ENCODE measurements at regions not wholly inside any gene's neighbourhood (a gene's known extent, or its start where the extent isn't known, plus 50 kb on each side); places are given as distances from the start of the nearest gene placed in this dataset.

- no peaks in the 10 kb centered on the region; the same call in 1 of the 2 replicates for H4K20me1 ChIP-seq (replicated peaks; ENCODE audit: control insufficient read depth, insufficient read depth, low read length)
- in situ Hi-C loops (cut with MboI) (no loop called here), intact Hi-C loops (cut with micrococcal nuclease) (no loop called here)
- no peaks in the 10 kb centered on the region for H3K9me3 ChIP-seq (replicated peaks; ENCODE audit: control insufficient read depth, insufficient read depth, low read depth, low read length)
- no peaks in the 10 kb centered on the region for H3K9me1 ChIP-seq (ENCODE audit: control insufficient read depth, insufficient read depth, low read length)
- H2AFZ ChIP-seq (ENCODE audit: low read depth, low read length) = no peak overlapping the region
- H3K4me2 ChIP-seq (ENCODE audit: insufficient read depth, low read length) = no peak overlapping the region
- H3K9ac ChIP-seq (ENCODE audit: insufficient read depth in 1 of 2, low read depth in 2 of 2, low read length in 2 of 2) = no peak overlapping the region
- DNase-seq (ENCODE audit: extremely low read depth in 1 of 4, low spot score in 3 of 4) = no peak
- CTCF ChIA-PET (ENCODE audit: low intra/inter-chr PET ratio) = no interaction called here
- 0% methylated on average over 3 of the region's 3 CpGs for WGBS (ENCODE audit: insufficient coverage, low coverage, missing lambda C conversion rate)
- H3K36me3 ChIP-seq (ENCODE audit: control insufficient read depth, insufficient read depth, low read length) = no peaks in the 10 kb centered on the region
- no peak overlapping the region for H3K27ac ChIP-seq (ENCODE audit: extremely low read depth, low read depth, low read length)
- no peaks in the 10 kb centered on the region for H3K4me1 ChIP-seq (replicated peaks in 1 of 2; ENCODE audit: control insufficient read depth in 2 of 2, insufficient read depth in 2 of 2, low read length in 2 of 2)
- H3K27me3 ChIP-seq (ENCODE audit: control insufficient read depth in 2 of 2, insufficient read depth in 2 of 2, low read length in 2 of 2) = peaks cover 0 to 14% of the 10 kb centered on the region in 2 experiments; a peak in 2 of 5 replicates
- ATAC-seq = no peak
- no peak overlapping the region for H3K4me3 ChIP-seq
- POLR2A ChIA-PET = no interaction called here
- no TSS peak for BruUV-seq (replicated peaks)
- TF ChIP-seq PCBP1 (IDR thresholded peaks at IDR 0.05; ENCODE audit: low read depth, low read length, poor library complexity, severe bottlenecking) (no peak), THRAP3 (IDR thresholded peaks at IDR 0.05; ENCODE audit: borderline replicate concordance) (no peak), CTCF (IDR thresholded peaks at IDR 0.05 in 2 of 3, conservative IDR thresholded peaks at IDR 0.05 in 1 of 3; ENCODE audit: insufficient read depth in 2 of 3, low read depth in 1 of 3, low read length in 3 of 3) (no peak), ETS2 (tag; IDR thresholded peaks at IDR 0.05; ENCODE audit: borderline replicate concordance, poor library complexity, severe bottlenecking) (no peak), ZKSCAN1 (IDR thresholded peaks at IDR 0.05; ENCODE audit: low read depth, low read length) (no peak), ZNF174 (CRISPR knock-in tag; IDR thresholded peaks at IDR 0.05) (no peak), BHLHE40 (IDR thresholded peaks at IDR 0.05; ENCODE audit: low read length) (no peak), CHD1 (IDR thresholded peaks at IDR 0.05; ENCODE audit: low read length) (no peak), MLLT1 (IDR thresholded peaks at IDR 0.05) (no peak), SMARCA4 (IDR thresholded peaks at IDR 0.05) (no peak)
- no peak for FAIRE-seq
- no peaks in the 10 kb centered on the region for H3K79me2 ChIP-seq (ENCODE audit: control insufficient read depth, insufficient read depth, low read length)
Observed at GRCh38 chr7:33724201-33724600, 181.1 kb upstream of the BMPER start.
